ENCODE measurements at regions not wholly inside any gene's neighbourhood (a gene's known extent, or its start where the extent isn't known, plus 50 kb on each side); places are given as distances from the start of the nearest gene placed in this dataset.

- TF ChIP-seq ZNF384 (IDR thresholded peaks at IDR 0.05) (no peak), ARNT (IDR thresholded peaks at IDR 0.05) (no peak), SP1 (IDR thresholded peaks at IDR 0.05) (no peak), ELF4 (IDR thresholded peaks at IDR 0.05) (no peak), TARDBP (IDR thresholded peaks at IDR 0.05) (no peak), L3MBTL2 (conservative IDR thresholded peaks at IDR 0.05) (no peak), NFRKB (IDR thresholded peaks at IDR 0.05) (no peak)
- TF ChIP-seq, protein P1, sequence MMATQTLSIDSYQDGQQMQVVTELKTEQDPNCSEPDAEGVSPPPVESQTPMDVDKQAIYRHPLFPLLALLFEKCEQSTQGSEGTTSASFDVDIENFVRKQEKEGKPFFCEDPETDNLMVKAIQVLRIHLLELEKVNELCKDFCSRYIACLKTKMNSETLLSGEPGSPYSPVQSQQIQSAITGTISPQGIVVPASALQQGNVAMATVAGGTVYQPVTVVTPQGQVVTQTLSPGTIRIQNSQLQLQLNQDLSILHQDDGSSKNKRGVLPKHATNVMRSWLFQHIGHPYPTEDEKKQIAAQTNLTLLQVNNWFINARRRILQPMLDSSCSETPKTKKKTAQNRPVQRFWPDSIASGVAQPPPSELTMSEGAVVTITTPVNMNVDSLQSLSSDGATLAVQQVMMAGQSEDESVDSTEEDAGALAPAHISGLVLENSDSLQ (IDR thresholded peaks at IDR 0.05): no peak
Observed at GRCh38 chr11:134624166-134624920, 212.3 kb upstream of the B3GAT1 start.
